GM19023 (cell line): ENCODE measurements at regions not wholly inside any gene's neighbourhood (a gene's known extent, or its start where the extent isn't known, plus 50 kb on each side); places are given as distances from the start of the nearest gene placed in this dataset.
"Not testable (repeated sequence)": the region's sequence is repeated elsewhere in the genome, so short reads cannot be mapped to it uniquely, and the experiment has no call there.

ENCODE experiments used
- ATAC-seq: cut with Tn5 transposase; IDR thresholded peaks from one replicate; pipeline ENCODE4 v1.9.1; 2021; ENCODE audit warnings: mild to moderate bottlenecking, moderate library complexity; ENCODE audit not compliant: unreplicated experiment

- ATAC-seq = no peak
Observed at GRCh38 chr4:84028340-84028739, 470.8 kb downstream of the NKX6-1 start.

- ATAC-seq = no peak
Observed at GRCh38 chr4:84024405-84024804, 474.7 kb downstream of the NKX6-1 start.

- ATAC-seq = no peak
Observed at GRCh38 chr4:84022564-84022963, 476.5 kb downstream of the NKX6-1 start.

GRCh38 chr4:84019626-84020025 lies 479.5 kb downstream of the NKX6-1 start:
- no peak for ATAC-seq

- ATAC-seq = no peak
Observed at GRCh38 chr4:84003046-84003445, 467.1 kb downstream of the GPAT3 start.

- ATAC-seq = no peak
Observed at GRCh38 chr4:84001876-84002569, 466.1 kb downstream of the GPAT3 start.

- no peak for ATAC-seq
Observed at GRCh38 chr4:83996254-83996653, 460.3 kb downstream of the GPAT3 start.

- no peak for ATAC-seq
Observed at GRCh38 chr4:83993774-83994173, 457.9 kb downstream of the GPAT3 start.

- no peak for ATAC-seq
Observed at GRCh38 chr4:83989835-83990234, 453.9 kb downstream of the GPAT3 start.

GRCh38 chr4:83981156-83981555 lies 445.2 kb downstream of the GPAT3 start:
- ATAC-seq = no peak

GRCh38 chr4:83979773-83980172 lies 443.9 kb downstream of the GPAT3 start:
- ATAC-seq = no peak

- no peak for ATAC-seq
Observed at GRCh38 chr4:83974111-83974780, 438.3 kb downstream of the GPAT3 start.

- no peak for ATAC-seq
Observed at GRCh38 chr4:83964996-83965541, 429.2 kb downstream of the GPAT3 start.

GRCh38 chr4:83962492-83962891 lies 426.6 kb downstream of the GPAT3 start:
- no peak for ATAC-seq

- ATAC-seq = no peak
Observed at GRCh38 chr4:83961575-83961974, 425.7 kb downstream of the GPAT3 start.

- ATAC-seq = no peak
Observed at GRCh38 chr4:83959160-83959559, 423.3 kb downstream of the GPAT3 start.

- no peak for ATAC-seq
Observed at GRCh38 chr4:83947830-83948193, 411.9 kb downstream of the GPAT3 start.

- no peak for ATAC-seq
Observed at GRCh38 chr4:83947125-83947829, 411.4 kb downstream of the GPAT3 start.

GRCh38 chr4:83943691-83944090 lies 407.8 kb downstream of the GPAT3 start:
- not testable (repeated sequence) for ATAC-seq

GRCh38 chr4:83932750-83933391 lies 397.0 kb downstream of the GPAT3 start:
- no peak for ATAC-seq
